ENCODE measurements at regions not wholly inside any gene's neighbourhood (a gene's known extent, or its start where the extent isn't known, plus 50 kb on each side); places are given as distances from the start of the nearest gene placed in this dataset.

DNA sequence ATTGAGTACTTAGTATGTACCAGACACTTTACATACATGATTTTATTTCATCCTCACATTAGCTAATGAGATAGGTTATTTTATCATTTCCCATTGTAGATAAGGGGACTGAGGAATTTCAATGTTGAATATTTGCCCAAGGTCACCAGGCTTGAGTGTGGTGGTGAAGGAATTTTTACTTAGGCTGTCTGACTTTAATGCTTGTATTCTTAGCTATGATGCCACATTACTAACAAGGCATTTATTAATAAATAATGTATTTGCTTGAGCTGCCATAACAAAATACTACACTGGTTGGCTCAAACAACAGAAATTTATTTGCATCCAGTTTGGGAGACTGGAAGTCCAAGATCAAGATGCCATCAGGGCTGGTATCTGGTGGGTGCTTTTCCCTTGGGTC is 250.9 kb downstream of the GPD2 start:
- Histone ChIP-seq H3K27ac (no peak overlapping the region), H3K9me3 (no peaks in the 10 kb centered on the region), H3K27me3 (no peaks in the 10 kb centered on the region), H3K36me3 (no peaks in the 10 kb centered on the region), H3K4me3 (no peak overlapping the region), H3K4me1 (no peaks in the 10 kb centered on the region)
- no peak for DNase-seq
- intact Hi-C loops (cut with DNase I), result no loop called here
- TF ChIP-seq, protein P1, sequence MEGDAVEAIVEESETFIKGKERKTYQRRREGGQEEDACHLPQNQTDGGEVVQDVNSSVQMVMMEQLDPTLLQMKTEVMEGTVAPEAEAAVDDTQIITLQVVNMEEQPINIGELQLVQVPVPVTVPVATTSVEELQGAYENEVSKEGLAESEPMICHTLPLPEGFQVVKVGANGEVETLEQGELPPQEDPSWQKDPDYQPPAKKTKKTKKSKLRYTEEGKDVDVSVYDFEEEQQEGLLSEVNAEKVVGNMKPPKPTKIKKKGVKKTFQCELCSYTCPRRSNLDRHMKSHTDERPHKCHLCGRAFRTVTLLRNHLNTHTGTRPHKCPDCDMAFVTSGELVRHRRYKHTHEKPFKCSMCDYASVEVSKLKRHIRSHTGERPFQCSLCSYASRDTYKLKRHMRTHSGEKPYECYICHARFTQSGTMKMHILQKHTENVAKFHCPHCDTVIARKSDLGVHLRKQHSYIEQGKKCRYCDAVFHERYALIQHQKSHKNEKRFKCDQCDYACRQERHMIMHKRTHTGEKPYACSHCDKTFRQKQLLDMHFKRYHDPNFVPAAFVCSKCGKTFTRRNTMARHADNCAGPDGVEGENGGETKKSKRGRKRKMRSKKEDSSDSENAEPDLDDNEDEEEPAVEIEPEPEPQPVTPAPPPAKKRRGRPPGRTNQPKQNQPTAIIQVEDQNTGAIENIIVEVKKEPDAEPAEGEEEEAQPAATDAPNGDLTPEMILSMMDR (IDR thresholded peaks at IDR 0.05), result no peak
- no peak for ATAC-seq

DNA sequence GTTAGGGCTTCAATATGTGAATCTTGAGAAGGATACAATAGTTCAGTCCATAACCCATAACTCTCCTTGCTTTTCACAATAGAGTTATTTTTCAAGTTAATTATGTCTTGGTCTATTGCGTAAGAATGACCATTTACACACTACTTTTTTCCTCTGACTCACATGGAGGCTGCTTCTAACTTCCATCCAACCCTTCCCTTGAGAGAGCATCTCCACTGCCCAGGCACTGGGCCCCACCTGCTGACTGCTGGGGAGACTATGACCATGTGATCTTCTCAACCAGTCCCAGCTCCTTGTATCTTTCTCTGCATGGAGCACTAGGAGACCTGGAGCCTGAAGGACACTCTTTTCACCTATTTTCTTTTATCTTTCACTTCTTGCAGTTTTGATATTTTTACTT is 251.5 kb downstream of the GPD2 start:
- DNase-seq, result no peak
- Histone ChIP-seq H3K9me3 (no peaks in the 10 kb centered on the region), H3K36me3 (no peaks in the 10 kb centered on the region), H3K27me3 (no peaks in the 10 kb centered on the region), H3K4me3 (no peak overlapping the region), H3K27ac (no peak overlapping the region), H3K4me1 (no peaks in the 10 kb centered on the region)
- TF ChIP-seq, protein P1 (IDR thresholded peaks at IDR 0.05), result no peak
- ATAC-seq, result no peak
- intact Hi-C loops (cut with DNase I), result no loop called here

- no peak for DNase-seq
- Histone ChIP-seq H3K27ac (no peak overlapping the region), H3K27me3 (no peaks in the 10 kb centered on the region), H3K4me1 (no peaks in the 10 kb centered on the region), H3K36me3 (no peaks in the 10 kb centered on the region), H3K9me3 (no peaks in the 10 kb centered on the region), H3K4me3 (no peak overlapping the region)
- TF ChIP-seq, protein P1 (IDR thresholded peaks at IDR 0.05), result no peak
- no peak for ATAC-seq
- intact Hi-C loops (cut with DNase I), result no loop called here
These were observed 253.8 kb downstream of the GPD2 start for GRCh38 chr2:156689939-156690338.

DNA sequence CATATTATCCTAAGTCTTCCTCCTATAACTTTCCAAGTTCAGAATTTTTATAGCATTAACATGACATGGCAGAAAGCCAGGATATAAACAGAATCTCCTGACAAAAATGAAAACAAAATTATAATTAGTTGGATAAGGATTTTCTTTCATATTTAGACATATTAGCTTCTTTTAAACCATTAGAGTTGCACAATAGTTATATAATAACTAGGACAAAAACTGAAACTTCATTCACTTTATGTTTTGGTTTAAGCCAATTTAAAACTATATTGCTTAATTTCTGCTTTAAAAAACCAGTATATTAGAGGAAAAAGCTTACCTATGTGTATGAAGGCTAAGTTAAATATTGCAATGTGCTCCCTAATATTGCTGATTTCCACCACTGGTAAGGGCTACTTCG is 254.8 kb downstream of the GPD2 start:
- H3K36me3 ChIP-seq, result no peaks in the 10 kb centered on the region
- DNase-seq (no peak), ATAC-seq (no peak)
- H3K27ac ChIP-seq, result no peak overlapping the region
- H3K4me1 ChIP-seq, result no peaks in the 10 kb centered on the region
- intact Hi-C loops (cut with DNase I), result no loop called here
- TF ChIP-seq, protein P1 (IDR thresholded peaks at IDR 0.05), result no peak
- H3K27me3 ChIP-seq, result no peaks in the 10 kb centered on the region
- H3K9me3 ChIP-seq, result no peaks in the 10 kb centered on the region
- H3K4me3 ChIP-seq, result no peak overlapping the region

- Histone ChIP-seq H3K4me3 (no peak overlapping the region), H3K9me3 (no peaks in the 10 kb centered on the region), H3K4me1 (no peaks in the 10 kb centered on the region), H3K36me3 (no peaks in the 10 kb centered on the region), H3K27me3 (no peaks in the 10 kb centered on the region), H3K27ac (no peak overlapping the region)
- intact Hi-C loops (cut with DNase I), result no loop called here
- DNase-seq (no peak), ATAC-seq (no peak)
- TF ChIP-seq, protein P1 (IDR thresholded peaks at IDR 0.05), result no peak
These were observed 258.8 kb downstream of the GPD2 start for GRCh38 chr2:156695020-156695419.

DNA sequence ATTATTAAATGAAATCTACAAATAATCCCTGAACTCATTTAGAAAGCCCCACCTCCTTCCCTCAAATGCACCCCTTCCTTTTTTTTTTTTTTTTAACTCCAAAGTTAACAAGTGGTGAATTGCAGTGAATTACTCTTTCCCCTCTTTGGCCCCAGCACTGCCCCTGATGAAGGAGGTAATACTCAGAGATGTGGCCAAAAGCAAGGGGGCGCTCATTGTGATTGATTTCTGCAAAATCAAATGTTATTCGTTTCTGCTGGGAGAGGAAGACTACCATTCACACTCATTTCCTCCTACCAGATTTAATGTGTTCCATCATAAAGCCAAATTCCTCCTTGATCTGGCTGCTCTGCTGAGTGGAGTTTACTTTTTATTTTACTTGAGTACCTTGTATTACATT is 259.4 kb downstream of the GPD2 start:
- intact Hi-C loops (cut with DNase I), result no loop called here
- TF ChIP-seq, protein P1 (IDR thresholded peaks at IDR 0.05), result no peak
- ATAC-seq (no peak), DNase-seq (no peak)
- Histone ChIP-seq H3K4me1 (no peaks in the 10 kb centered on the region), H3K36me3 (no peaks in the 10 kb centered on the region), H3K27ac (no peak overlapping the region), H3K27me3 (no peaks in the 10 kb centered on the region), H3K4me3 (no peak overlapping the region), H3K9me3 (no peaks in the 10 kb centered on the region)
